Fibroblast of villous mesenchyme (primary cell): ENCODE measurements at regions not wholly inside any gene's neighbourhood (a gene's known extent, or its start where the extent isn't known, plus 50 kb on each side); places are given as distances from the start of the nearest gene placed in this dataset.
A peak's percentile ranks its signal among the peaks of the same experiment; 100 is the strongest.
"Not testable (repeated sequence)": the region's sequence is repeated elsewhere in the genome, so short reads cannot be mapped to it uniquely, and the experiment has no call there.

Experiments used
- DNase-seq: peaks from one replicate; pipeline ENCODE4 v3.0.0-alpha.2; 2010; ENCODE audit warnings: low read depth
- H3K4me3 ChIP-seq: 2 replicates; pipeline ENCODE4 v1.5.1; 2011; ENCODE audit warnings: low read depth, mild to moderate bottlenecking, low read length
- CTCF ChIP-seq: IDR thresholded peaks from 2 replicates; pipeline ENCODE4 v1.5.1; 2012; ENCODE audit warnings: low read depth, mild to moderate bottlenecking, low read length; ENCODE audit not compliant: insufficient read depth

- no peak for TF ChIP-seq CTCF
- DNase-seq = no peak
- H3K4me3 ChIP-seq = no peak overlapping the region
Observed at GRCh38 chrX:122115604-122116003, 1068.2 kb downstream of the GLUD2 start.

- no peak overlapping the region for H3K4me3 ChIP-seq
- no peak for DNase-seq
- no peak for TF ChIP-seq CTCF
Observed at GRCh38 chrX:122119361-122119760, 1064.7 kb upstream of the GRIA3 start.

- no peak for TF ChIP-seq CTCF
Observed at GRCh38 chrX:122122274-122122673, 1061.8 kb upstream of the GRIA3 start.

GRCh38 chrX:122133478-122133877 lies 1050.6 kb upstream of the GRIA3 start:
- no peak for DNase-seq
- no peak overlapping the region for H3K4me3 ChIP-seq
- no peak for TF ChIP-seq CTCF

More at GRCh38 chrX:122122274-122122673, 1061.8 kb upstream of the GRIA3 start:
- no peak overlapping the region for H3K4me3 ChIP-seq
- no peak for DNase-seq

GRCh38 chrX:122134291-122134690 lies 1049.8 kb upstream of the GRIA3 start:
- TF ChIP-seq CTCF = no peak
- DNase-seq = peak; percentile 15
- no peak overlapping the region for H3K4me3 ChIP-seq

GRCh38 chrX:122135070-122135469 lies 1049.0 kb upstream of the GRIA3 start:
- H3K4me3 ChIP-seq = no peak overlapping the region
- no peak for DNase-seq
- TF ChIP-seq CTCF = no peak

- DNase-seq, H3K4me3 ChIP-seq: not testable (repeated sequence)
Observed at GRCh38 chrX:122140219-122140618, 1043.9 kb upstream of the GRIA3 start.
